Neural cell (in vitro differentiated cells): ENCODE measurements at regions not wholly inside any gene's neighbourhood (a gene's known extent, or its start where the extent isn't known, plus 50 kb on each side); places are given as distances from the start of the nearest gene placed in this dataset.

Experiments used
- CTCF ChIP-seq: fragments of 450-650 bp; IDR thresholded peaks from 2 replicates; pipeline ENCODE4 v1.5.1; 2014; ENCODE audit warnings: antibody characterized with exemption, mild to moderate bottlenecking, moderate library complexity; ENCODE audit not compliant: poor library complexity, severe bottlenecking
- EP300 ChIP-seq: fragments of 450-650 bp; conservative IDR thresholded peaks from 2 replicates; pipeline ENCODE4 v1.6.1; 2014; ENCODE audit warnings: antibody characterized with exemption, mild to moderate bottlenecking, moderate library complexity; ENCODE audit not compliant: poor library complexity, severe bottlenecking
- EZH2 ChIP-seq: fragments of 200-600, 300-800 bp; shearing (Covaris generic), sonication (generic); IDR thresholded peaks from 2 replicates; pipeline ENCODE4 v1.6.1; 2014; ENCODE audit warnings: antibody characterized with exemption, low read length, borderline replicate concordance, mild to moderate bottlenecking; ENCODE audit not compliant: insufficient read depth, poor library complexity, severe bottlenecking
- MXI1 ChIP-seq: fragments of 450-650 bp; conservative IDR thresholded peaks from 2 replicates; pipeline ENCODE4 v1.6.1; 2014; ENCODE audit warnings: antibody characterized with exemption, mild to moderate bottlenecking; ENCODE audit not compliant: poor library complexity, severe bottlenecking
- POLR2AphosphoS5 ChIP-seq: IDR thresholded peaks from 2 replicates; pipeline ENCODE4 v1.6.1; 2012
- RAD21 ChIP-seq: fragments of 450-650 bp; conservative IDR thresholded peaks from 2 replicates; pipeline ENCODE4 v1.6.1; 2014; ENCODE audit warnings: antibody characterized with exemption, mild to moderate bottlenecking, moderate library complexity
- TAF1 ChIP-seq: IDR thresholded peaks from 2 replicates; pipeline ENCODE4 v1.6.1; 2012; ENCODE audit warnings: low read depth

GRCh38 chr1:90474158-90474557 lies 242.9 kb downstream of the BARHL2 start:
- TF ChIP-seq CTCF, result no peak
- no peak for TF ChIP-seq RAD21
- TF ChIP-seq TAF1, result no peak
- no peak for TF ChIP-seq MXI1
- TF ChIP-seq POLR2AphosphoS5, result no peak
- TF ChIP-seq EZH2, result no peak
- no peak for TF ChIP-seq EP300
